GM12878 (cell line): ENCODE measurements at regions not wholly inside any gene's neighbourhood (a gene's known extent, or its start where the extent isn't known, plus 50 kb on each side); places are given as distances from the start of the nearest gene placed in this dataset.

ENCODE experiments used
- ATAC-seq: fragments of 200-7000 bp; cut with Tn5 transposase; 3 replicates; pipeline ENCODE4 v1.9.1; 2020; ENCODE audit warnings: mild to moderate bottlenecking, moderate library complexity
- BruUV-seq: library from RNA; stranded (reverse); fragments of 400-500 nt; replicated peaks from 2 replicates; lab custom pipeline; 2021; lab: Mats Ljungman, UMichigan
- CTCF ChIA-PET: fragments of 300-600 bp; sonication (Branson Sonifier 250); formaldehyde crosslinking; extraction: SDS; loops from one replicate; lab custom pipeline; 2021; ENCODE audit warnings: inconsistent platforms; lab: Yijun Ruan, JAX
- POLR2A ChIA-PET: fragments of 350-600 bp; formaldehyde crosslinking; extraction: SDS; loops from one replicate; lab custom pipeline; 2021; ENCODE audit warnings: inconsistent platforms; lab: Charles Lee
- RAD21 ChIA-PET: fragments of 300-600 bp; sonication (Branson Sonifier 250); formaldehyde crosslinking; loops from one replicate; lab custom pipeline; 2023; ENCODE audit warnings: antibody characterized with exemption; ENCODE audit not compliant: unreplicated experiment; lab: Charles Lee
- SMC1A ChIA-PET: fragments of 300-600 bp; sonication (Branson Sonifier 250); formaldehyde crosslinking; loops from one replicate; lab custom pipeline; 2023; ENCODE audit not compliant: unreplicated experiment, uncharacterized antibody; lab: Charles Lee
- DNase-seq: peaks from one replicate; pipeline ENCODE4 v3.0.0-alpha.2; 2011; ENCODE audit warnings: low read depth, low spot score
- FAIRE-seq: peaks from 3 replicates; lab custom pipeline; 2011; peaks lifted over from hg19 to GRCh38; lab: Jason Lieb, UNC
- H2AFZ ChIP-seq: 2 replicates; pipeline ENCODE4 v1.6.0; 2011; ENCODE audit warnings: low read depth, low read length, control low read depth; ENCODE audit not compliant: control insufficient read depth
- H3K27ac ChIP-seq: 2 replicates; pipeline ENCODE4 v1.5.1; 2011; ENCODE audit warnings: control low read depth; ENCODE audit not compliant: control insufficient read depth, insufficient read depth
- H3K27me3 ChIP-seq, 2 experiments: replicated peaks in 1 of 2; 2 replicates each; pipeline versions ENCODE4 v1.6.0 to v1.6.1; 2011; ENCODE audit warnings: low read length in 1 of 2; ENCODE audit not compliant: control insufficient read depth in 2 of 2, insufficient read depth in 2 of 2
- H3K36me3 ChIP-seq, 2 experiments: 2 replicates each; pipeline ENCODE4 v1.5.1; 2011; ENCODE audit warnings: low read length in 1 of 2; ENCODE audit not compliant: control insufficient read depth in 2 of 2, insufficient read depth in 2 of 2
- H3K4me1 ChIP-seq: 2 replicates; pipeline ENCODE4 v1.6.1; 2011; ENCODE audit warnings: mild to moderate bottlenecking, low read length, moderate library complexity, mixed read lengths; ENCODE audit not compliant: control insufficient read depth, insufficient read depth
- H3K4me2 ChIP-seq: 2 replicates; pipeline ENCODE4 v1.6.0; 2011; ENCODE audit warnings: control low read depth; ENCODE audit not compliant: control insufficient read depth, insufficient read depth
- H3K4me3 ChIP-seq: fragments of 200-600 bp; sonication (generic); 2 replicates; pipeline ENCODE4 v1.5.1; 2016
- H3K79me2 ChIP-seq: 2 replicates; pipeline ENCODE4 v1.6.0; 2011; ENCODE audit warnings: low read length; ENCODE audit not compliant: control insufficient read depth, insufficient read depth
- H3K9ac ChIP-seq: 2 replicates; pipeline ENCODE4 v1.8.0; 2011; ENCODE audit warnings: low read length, control low read depth, mixed read lengths; ENCODE audit not compliant: control insufficient read depth, insufficient read depth
- H3K9me3 ChIP-seq: replicated peaks from 3 replicates; pipeline ENCODE4 v1.5.1; 2011; ENCODE audit warnings: mild to moderate bottlenecking, low read length; ENCODE audit not compliant: control insufficient read depth, insufficient read depth
- H4K20me1 ChIP-seq: 2 replicates; pipeline ENCODE4 v1.6.0; 2011; ENCODE audit not compliant: control insufficient read depth, insufficient read depth
- BCL11A ChIP-seq: IDR thresholded peaks from 2 replicates; pipeline ENCODE4 v1.6.1; 2011; ENCODE audit warnings: low read depth, low read length
- EED ChIP-seq: sonication (generic); IDR thresholded peaks from 2 replicates; pipeline ENCODE4 v1.6.1; 2016; ENCODE audit warnings: antibody characterized with exemption, low read depth
- EP300 ChIP-seq, 2 experiments: fragments of 150-350 bp in 1 of 2; IDR thresholded peaks; 2 replicates each; pipeline ENCODE4 v1.6.1; 2011 to 2012; ENCODE audit warnings: low read depth in 2 of 2, low read length in 2 of 2, borderline replicate concordance in 1 of 2, improper control_type of control experiment in 1 of 2, inconsistent platforms in 1 of 2; ENCODE audit not compliant: control insufficient read depth in 1 of 2
- FOXK2 ChIP-seq: fragments of 450-650 bp; IDR thresholded peaks from 2 replicates; pipeline ENCODE4 v1.6.1; 2017; ENCODE audit warnings: mild to moderate bottlenecking, moderate library complexity
- HDGF ChIP-seq: fragments of 450-650 bp; IDR thresholded peaks from 2 replicates; pipeline ENCODE4 v1.6.1; 2016; ENCODE audit warnings: antibody characterized with exemption
- RAD51 ChIP-seq: fragments of 450-650 bp; IDR thresholded peaks from 2 replicates; pipeline ENCODE4 v1.6.1; 2016; ENCODE audit warnings: moderate library complexity, mild to moderate bottlenecking, inconsistent platforms
- SREBF2 ChIP-seq: IDR thresholded peaks from 2 replicates; pipeline ENCODE4 v1.6.1; 2012; ENCODE audit warnings: mild to moderate bottlenecking, low read length
- SUZ12 ChIP-seq: fragments of 200-600 bp; sonication (generic); IDR thresholded peaks from one replicate; pipeline ENCODE4 v1.6.1; 2018; ENCODE audit warnings: antibody characterized with exemption, mild to moderate bottlenecking; ENCODE audit not compliant: unreplicated experiment
- TARDBP ChIP-seq: IDR thresholded peaks from 2 replicates; pipeline ENCODE4 v1.6.1; 2016; ENCODE audit warnings: borderline replicate concordance
- TCF12 ChIP-seq: IDR thresholded peaks from 2 replicates; pipeline ENCODE4 v1.6.1; 2011; ENCODE audit warnings: low read depth, mild to moderate bottlenecking, low read length
- ZNF207 ChIP-seq: fragments of 450-650 bp; IDR thresholded peaks from 2 replicates; pipeline ENCODE4 v1.6.1; 2014; ENCODE audit warnings: antibody characterized with exemption, mild to moderate bottlenecking, borderline replicate concordance
- WGBS: methylation state at CpG from one replicate; pipeline ENCODE4 v1.1.6; 2016; ENCODE audit warnings: low lambda C conversion rate; ENCODE audit not compliant: insufficient replicate concordance, insufficient coverage; ENCODE audit errors: missing lambda C conversion rate; 5-methylcytosine and 5-hydroxymethylcytosine counted together
- in situ Hi-C: fragments of 300-500 bp; cut with MboI; formaldehyde crosslinking; loops from 9 replicates; pipeline ENCODE4 v1.14.3; 2018; ENCODE audit warnings: mixed read lengths
- intact Hi-C: fragments of 100-400 bp; cut with micrococcal nuclease; formaldehyde crosslinking; loops from one replicate; pipeline ENCODE4 v1.14.2; 2022; ENCODE audit not compliant: unreplicated experiment
- TF ChIP-seq, protein P1 (sequence below): IDR thresholded peaks from 2 replicates; pipeline ENCODE4 v1.6.1; 2011; ENCODE audit warnings: low read depth, mild to moderate bottlenecking, low read length, moderate library complexity, borderline replicate concordance; ENCODE audit errors: extremely low read depth
- TF ChIP-seq, protein P2 (sequence below): fragments of 150-350 bp; IDR thresholded peaks from 2 replicates; pipeline ENCODE4 v1.6.1; 2014; ENCODE audit warnings: mild to moderate bottlenecking, low read depth, low read length
- TF ChIP-seq, protein P3 (sequence below), 3 experiments: IDR thresholded peaks in 2 of 3; conservative IDR thresholded peaks in 1 of 3; 2 replicates each; pipeline ENCODE4 v1.5.1; 2011; ENCODE audit warnings: low read depth in 3 of 3, low read length in 3 of 3, mild to moderate bottlenecking in 3 of 3, control low read depth in 2 of 3, moderate library complexity in 2 of 3, inconsistent platforms in 1 of 3, mixed read lengths in 1 of 3; ENCODE audit not compliant: control insufficient read depth in 2 of 3, insufficient read depth in 1 of 3; ENCODE audit errors: extremely low read depth in 1 of 3
- TF ChIP-seq, protein P4 (sequence below): fragments of 450-650 bp; conservative IDR thresholded peaks from 2 replicates; pipeline ENCODE4 v1.6.1; 2017; ENCODE audit warnings: mild to moderate bottlenecking, moderate library complexity
- TF ChIP-seq, protein P5 (sequence below): IDR thresholded peaks from 2 replicates; pipeline ENCODE4 v1.6.1; 2012; ENCODE audit warnings: low read depth, low read length, improper control_type of control experiment

DNA sequence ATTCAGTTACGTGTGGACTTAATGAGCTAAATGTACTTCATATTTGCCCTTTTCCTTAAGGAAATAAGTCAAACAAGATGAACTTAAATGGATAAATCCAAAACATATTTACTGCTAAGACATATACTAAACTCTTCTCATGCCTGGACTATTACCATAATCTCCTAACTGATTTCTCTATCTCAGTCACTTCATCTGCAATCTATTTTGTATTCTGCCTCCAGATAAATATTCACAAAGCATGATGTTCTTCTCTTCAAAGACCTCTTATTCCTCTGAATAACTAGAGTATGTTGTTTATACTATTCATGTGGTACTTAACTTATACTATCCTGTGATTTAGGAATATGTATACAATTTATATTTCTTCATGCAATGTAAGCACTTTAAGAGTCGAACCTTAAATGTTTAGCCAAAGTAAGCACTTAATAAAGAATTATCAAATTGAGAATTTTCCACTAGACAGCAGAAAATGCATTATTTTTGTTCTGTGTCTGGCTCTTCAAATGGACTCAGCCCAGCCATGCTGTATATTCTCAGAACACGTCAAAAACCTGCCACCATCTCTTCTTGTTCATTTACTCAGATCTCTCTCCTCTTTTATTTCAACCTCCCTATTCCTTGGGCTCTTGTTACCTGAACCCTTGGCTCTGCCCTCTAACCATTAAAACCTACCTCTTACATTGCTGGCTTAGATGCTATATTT lies 79.9 kb upstream of the ARHGAP28 start:
- no peak overlapping the region for H3K27ac ChIP-seq
- no peak for DNase-seq
- ATAC-seq = no peak
- H3K4me3 ChIP-seq = no peak overlapping the region
- ChIA-PET POLR2A (no interaction called here), CTCF (no interaction called here), SMC1A (no interaction called here), RAD21 (no interaction called here)
- intact Hi-C loops (loop anchor here (10.0 kb wide), 1 partner anchor 65 kb away; no protein-coding TSS in a partner anchor), in situ Hi-C loops (no loop called here)
- no peak for FAIRE-seq
- no peak overlapping the region for H2AFZ ChIP-seq
- BruUV-seq = no TSS peak
- no peaks in the 10 kb centered on the region; a peak in 1 of 4 replicates for H3K27me3 ChIP-seq
- H3K4me2 ChIP-seq = no peak overlapping the region
- H3K9me3 ChIP-seq = no peaks in the 10 kb centered on the region
- 0% methylated on average over 3 of the region's 3 CpGs for WGBS
- H3K79me2 ChIP-seq = no peaks in the 10 kb centered on the region
- H3K4me1 ChIP-seq = no peaks in the 10 kb centered on the region
- no peaks in the 10 kb centered on the region for H3K36me3 ChIP-seq
- no peak overlapping the region for H3K9ac ChIP-seq
- H4K20me1 ChIP-seq = no peaks in the 10 kb centered on the region
- no peak for TF ChIP-seq FOXK2
- TF ChIP-seq TCF12 = no peak
- no peak for TF ChIP-seq ZNF207
- TF ChIP-seq EP300 (IDR thresholded peaks at IDR 0.05; ENCODE audit: borderline replicate concordance in 1 of 2, control insufficient read depth in 1 of 2, low read depth in 2 of 2, low read length in 2 of 2) = no peak
- TF ChIP-seq EED = no peak
- no peak for TF ChIP-seq RAD51
- TF ChIP-seq HDGF = no peak
- TF ChIP-seq, protein P1, sequence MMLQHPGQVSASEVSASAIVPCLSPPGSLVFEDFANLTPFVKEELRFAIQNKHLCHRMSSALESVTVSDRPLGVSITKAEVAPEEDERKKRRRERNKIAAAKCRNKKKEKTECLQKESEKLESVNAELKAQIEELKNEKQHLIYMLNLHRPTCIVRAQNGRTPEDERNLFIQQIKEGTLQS = no peak
- TF ChIP-seq, protein P2, sequence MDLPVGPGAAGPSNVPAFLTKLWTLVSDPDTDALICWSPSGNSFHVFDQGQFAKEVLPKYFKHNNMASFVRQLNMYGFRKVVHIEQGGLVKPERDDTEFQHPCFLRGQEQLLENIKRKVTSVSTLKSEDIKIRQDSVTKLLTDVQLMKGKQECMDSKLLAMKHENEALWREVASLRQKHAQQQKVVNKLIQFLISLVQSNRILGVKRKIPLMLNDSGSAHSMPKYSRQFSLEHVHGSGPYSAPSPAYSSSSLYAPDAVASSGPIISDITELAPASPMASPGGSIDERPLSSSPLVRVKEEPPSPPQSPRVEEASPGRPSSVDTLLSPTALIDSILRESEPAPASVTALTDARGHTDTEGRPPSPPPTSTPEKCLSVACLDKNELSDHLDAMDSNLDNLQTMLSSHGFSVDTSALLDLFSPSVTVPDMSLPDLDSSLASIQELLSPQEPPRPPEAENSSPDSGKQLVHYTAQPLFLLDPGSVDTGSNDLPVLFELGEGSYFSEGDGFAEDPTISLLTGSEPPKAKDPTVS = no peak
- TF ChIP-seq TARDBP = no peak
- TF ChIP-seq, protein P3, sequence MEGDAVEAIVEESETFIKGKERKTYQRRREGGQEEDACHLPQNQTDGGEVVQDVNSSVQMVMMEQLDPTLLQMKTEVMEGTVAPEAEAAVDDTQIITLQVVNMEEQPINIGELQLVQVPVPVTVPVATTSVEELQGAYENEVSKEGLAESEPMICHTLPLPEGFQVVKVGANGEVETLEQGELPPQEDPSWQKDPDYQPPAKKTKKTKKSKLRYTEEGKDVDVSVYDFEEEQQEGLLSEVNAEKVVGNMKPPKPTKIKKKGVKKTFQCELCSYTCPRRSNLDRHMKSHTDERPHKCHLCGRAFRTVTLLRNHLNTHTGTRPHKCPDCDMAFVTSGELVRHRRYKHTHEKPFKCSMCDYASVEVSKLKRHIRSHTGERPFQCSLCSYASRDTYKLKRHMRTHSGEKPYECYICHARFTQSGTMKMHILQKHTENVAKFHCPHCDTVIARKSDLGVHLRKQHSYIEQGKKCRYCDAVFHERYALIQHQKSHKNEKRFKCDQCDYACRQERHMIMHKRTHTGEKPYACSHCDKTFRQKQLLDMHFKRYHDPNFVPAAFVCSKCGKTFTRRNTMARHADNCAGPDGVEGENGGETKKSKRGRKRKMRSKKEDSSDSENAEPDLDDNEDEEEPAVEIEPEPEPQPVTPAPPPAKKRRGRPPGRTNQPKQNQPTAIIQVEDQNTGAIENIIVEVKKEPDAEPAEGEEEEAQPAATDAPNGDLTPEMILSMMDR (IDR thresholded peaks at IDR 0.05 in 2 of 3, conservative IDR thresholded peaks at IDR 0.05 in 1 of 3; ENCODE audit: control insufficient read depth in 2 of 3, extremely low read depth in 1 of 3, insufficient read depth in 1 of 3, low read depth in 3 of 3, low read length in 3 of 3) = no peak
- TF ChIP-seq, protein P4, sequence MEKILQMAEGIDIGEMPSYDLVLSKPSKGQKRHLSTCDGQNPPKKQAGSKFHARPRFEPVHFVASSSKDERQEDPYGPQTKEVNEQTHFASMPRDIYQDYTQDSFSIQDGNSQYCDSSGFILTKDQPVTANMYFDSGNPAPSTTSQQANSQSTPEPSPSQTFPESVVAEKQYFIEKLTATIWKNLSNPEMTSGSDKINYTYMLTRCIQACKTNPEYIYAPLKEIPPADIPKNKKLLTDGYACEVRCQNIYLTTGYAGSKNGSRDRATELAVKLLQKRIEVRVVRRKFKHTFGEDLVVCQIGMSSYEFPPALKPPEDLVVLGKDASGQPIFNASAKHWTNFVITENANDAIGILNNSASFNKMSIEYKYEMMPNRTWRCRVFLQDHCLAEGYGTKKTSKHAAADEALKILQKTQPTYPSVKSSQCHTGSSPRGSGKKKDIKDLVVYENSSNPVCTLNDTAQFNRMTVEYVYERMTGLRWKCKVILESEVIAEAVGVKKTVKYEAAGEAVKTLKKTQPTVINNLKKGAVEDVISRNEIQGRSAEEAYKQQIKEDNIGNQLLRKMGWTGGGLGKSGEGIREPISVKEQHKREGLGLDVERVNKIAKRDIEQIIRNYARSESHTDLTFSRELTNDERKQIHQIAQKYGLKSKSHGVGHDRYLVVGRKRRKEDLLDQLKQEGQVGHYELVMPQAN = no peak
- TF ChIP-seq, protein P5, sequence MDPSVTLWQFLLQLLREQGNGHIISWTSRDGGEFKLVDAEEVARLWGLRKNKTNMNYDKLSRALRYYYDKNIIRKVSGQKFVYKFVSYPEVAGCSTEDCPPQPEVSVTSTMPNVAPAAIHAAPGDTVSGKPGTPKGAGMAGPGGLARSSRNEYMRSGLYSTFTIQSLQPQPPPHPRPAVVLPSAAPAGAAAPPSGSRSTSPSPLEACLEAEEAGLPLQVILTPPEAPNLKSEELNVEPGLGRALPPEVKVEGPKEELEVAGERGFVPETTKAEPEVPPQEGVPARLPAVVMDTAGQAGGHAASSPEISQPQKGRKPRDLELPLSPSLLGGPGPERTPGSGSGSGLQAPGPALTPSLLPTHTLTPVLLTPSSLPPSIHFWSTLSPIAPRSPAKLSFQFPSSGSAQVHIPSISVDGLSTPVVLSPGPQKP = no peak
- no peak for TF ChIP-seq SREBF2
- no peak for TF ChIP-seq SUZ12
- TF ChIP-seq BCL11A = no peak
